GM12878 (cell line): ENCODE measurements at regions not wholly inside any gene's neighbourhood (a gene's known extent, or its start where the extent isn't known, plus 50 kb on each side); places are given as distances from the start of the nearest gene placed in this dataset.

Experiments
- ATAC-seq: fragments of 200-7000 bp; cut with Tn5 transposase; 3 replicates; pipeline ENCODE4 v1.9.1; 2020; ENCODE audit warnings: mild to moderate bottlenecking, moderate library complexity
- BruUV-seq: library from RNA; stranded (reverse); fragments of 400-500 nt; replicated peaks from 2 replicates; lab custom pipeline; 2021; lab: Mats Ljungman, UMichigan
- CTCF ChIA-PET: fragments of 300-600 bp; sonication (Branson Sonifier 250); formaldehyde crosslinking; extraction: SDS; loops from one replicate; lab custom pipeline; 2021; ENCODE audit warnings: inconsistent platforms; lab: Yijun Ruan, JAX
- POLR2A ChIA-PET: fragments of 350-600 bp; formaldehyde crosslinking; extraction: SDS; loops from one replicate; lab custom pipeline; 2021; ENCODE audit warnings: inconsistent platforms; lab: Charles Lee
- RAD21 ChIA-PET: fragments of 300-600 bp; sonication (Branson Sonifier 250); formaldehyde crosslinking; loops from one replicate; lab custom pipeline; 2023; ENCODE audit warnings: antibody characterized with exemption; ENCODE audit not compliant: unreplicated experiment; lab: Charles Lee
- SMC1A ChIA-PET: fragments of 300-600 bp; sonication (Branson Sonifier 250); formaldehyde crosslinking; loops from one replicate; lab custom pipeline; 2023; ENCODE audit not compliant: unreplicated experiment, uncharacterized antibody; lab: Charles Lee
- DNase-seq: peaks from one replicate; pipeline ENCODE4 v3.0.0-alpha.2; 2011; ENCODE audit warnings: low read depth, low spot score
- FAIRE-seq: peaks from 3 replicates; lab custom pipeline; 2011; peaks lifted over from hg19 to GRCh38; lab: Jason Lieb, UNC
- H2AFZ ChIP-seq: 2 replicates; pipeline ENCODE4 v1.6.0; 2011; ENCODE audit warnings: low read depth, low read length, control low read depth; ENCODE audit not compliant: control insufficient read depth
- H3K27ac ChIP-seq: 2 replicates; pipeline ENCODE4 v1.5.1; 2011; ENCODE audit warnings: control low read depth; ENCODE audit not compliant: control insufficient read depth, insufficient read depth
- H3K27me3 ChIP-seq, 2 experiments: replicated peaks in 1 of 2; 2 replicates each; pipeline versions ENCODE4 v1.6.0 to v1.6.1; 2011; ENCODE audit warnings: low read length in 1 of 2; ENCODE audit not compliant: control insufficient read depth in 2 of 2, insufficient read depth in 2 of 2
- H3K36me3 ChIP-seq, 2 experiments: 2 replicates each; pipeline ENCODE4 v1.5.1; 2011; ENCODE audit warnings: low read length in 1 of 2; ENCODE audit not compliant: control insufficient read depth in 2 of 2, insufficient read depth in 2 of 2
- H3K4me1 ChIP-seq: 2 replicates; pipeline ENCODE4 v1.6.1; 2011; ENCODE audit warnings: mild to moderate bottlenecking, low read length, moderate library complexity, mixed read lengths; ENCODE audit not compliant: control insufficient read depth, insufficient read depth
- H3K4me2 ChIP-seq: 2 replicates; pipeline ENCODE4 v1.6.0; 2011; ENCODE audit warnings: control low read depth; ENCODE audit not compliant: control insufficient read depth, insufficient read depth
- H3K4me3 ChIP-seq: fragments of 200-600 bp; sonication (generic); 2 replicates; pipeline ENCODE4 v1.5.1; 2016
- H3K79me2 ChIP-seq: 2 replicates; pipeline ENCODE4 v1.6.0; 2011; ENCODE audit warnings: low read length; ENCODE audit not compliant: control insufficient read depth, insufficient read depth
- H3K9ac ChIP-seq: 2 replicates; pipeline ENCODE4 v1.8.0; 2011; ENCODE audit warnings: low read length, control low read depth, mixed read lengths; ENCODE audit not compliant: control insufficient read depth, insufficient read depth
- H3K9me3 ChIP-seq: replicated peaks from 3 replicates; pipeline ENCODE4 v1.5.1; 2011; ENCODE audit warnings: mild to moderate bottlenecking, low read length; ENCODE audit not compliant: control insufficient read depth, insufficient read depth
- H4K20me1 ChIP-seq: 2 replicates; pipeline ENCODE4 v1.6.0; 2011; ENCODE audit not compliant: control insufficient read depth, insufficient read depth
- ATF7 ChIP-seq: fragments of 450-650 bp; IDR thresholded peaks from 2 replicates; pipeline ENCODE4 v1.6.1; 2016; ENCODE audit warnings: low read depth, mild to moderate bottlenecking
- ETV6 ChIP-seq, 2 experiments: fragments of 450-650 bp in 1 of 2; IDR thresholded peaks in 1 of 2; conservative IDR thresholded peaks in 1 of 2; 2 replicates each; pipeline ENCODE4 v1.6.1; 2014; ENCODE audit warnings: antibody characterized with exemption in 1 of 2, borderline replicate concordance in 1 of 2, low read depth in 1 of 2, mild to moderate bottlenecking in 1 of 2, moderate library complexity in 1 of 2
- EZH2 ChIP-seq: IDR thresholded peaks from 2 replicates; pipeline ENCODE4 v1.6.1; 2012; ENCODE audit warnings: low read depth, mild to moderate bottlenecking, control low read depth, inconsistent platforms, low read length, borderline replicate concordance; ENCODE audit not compliant: control insufficient read depth
- FOXK2 ChIP-seq: fragments of 450-650 bp; IDR thresholded peaks from 2 replicates; pipeline ENCODE4 v1.6.1; 2017; ENCODE audit warnings: mild to moderate bottlenecking, moderate library complexity
- HDAC6 ChIP-seq: fragments of 200-600 bp; sonication (generic); IDR thresholded peaks from one replicate; pipeline ENCODE4 v1.8.0; 2017; ENCODE audit warnings: antibody characterized with exemption; ENCODE audit not compliant: unreplicated experiment
- SIN3A ChIP-seq: IDR thresholded peaks from 2 replicates; pipeline ENCODE4 v1.6.1; 2012; ENCODE audit warnings: low read depth, low read length, improper control_type of control experiment
- YY1 ChIP-seq: IDR thresholded peaks from 2 replicates; pipeline ENCODE4 v1.6.1; 2011; ENCODE audit warnings: low read depth, mild to moderate bottlenecking, low read length
- ZNF384 ChIP-seq: IDR thresholded peaks from 2 replicates; pipeline ENCODE4 v1.6.1; 2012; ENCODE audit warnings: low read depth, mild to moderate bottlenecking, low read length, improper control_type of control experiment, borderline replicate concordance
- WGBS: methylation state at CpG from one replicate; pipeline ENCODE4 v1.1.6; 2016; ENCODE audit warnings: low lambda C conversion rate; ENCODE audit not compliant: insufficient replicate concordance, insufficient coverage; ENCODE audit errors: missing lambda C conversion rate; 5-methylcytosine and 5-hydroxymethylcytosine counted together
- in situ Hi-C: fragments of 300-500 bp; cut with MboI; formaldehyde crosslinking; loops from 9 replicates; pipeline ENCODE4 v1.14.3; 2018; ENCODE audit warnings: mixed read lengths
- intact Hi-C: fragments of 100-400 bp; cut with micrococcal nuclease; formaldehyde crosslinking; loops from one replicate; pipeline ENCODE4 v1.14.2; 2022; ENCODE audit not compliant: unreplicated experiment
- TF ChIP-seq, protein P1 (sequence below): fragments of 150-350 bp; IDR thresholded peaks from 2 replicates; pipeline ENCODE4 v1.6.1; 2016; ENCODE audit warnings: low read depth, low read length

GRCh38 chr6:12394170-12394569 is 104.0 kb downstream of the EDN1 start:
- RAD21 ChIA-PET: no interaction called here
- Histone ChIP-seq H3K4me1 (no peaks in the 10 kb centered on the region), H3K79me2 (no peaks in the 10 kb centered on the region), H4K20me1 (no peaks in the 10 kb centered on the region), H3K36me3 (no peaks in the 10 kb centered on the region), H3K4me3 (no peak overlapping the region), H3K27me3 (no peaks in the 10 kb centered on the region)
- SMC1A ChIA-PET: interaction anchor here (1.5 to 1.9 kb wide), 3 partner anchors 11 to 208 kb away, joined by 5 to 6 read pairs (median 5); no protein-coding TSS in a partner anchor
- ATAC-seq (no peak), DNase-seq (no peak), FAIRE-seq (no peak)
- intact Hi-C loops: no loop called here
- 67% methylated on average over 3 of the region's 3 CpGs for WGBS
- no peak for TF ChIP-seq FOXK2
- TF ChIP-seq HDAC6: no peak
- TF ChIP-seq ETV6 (conservative IDR thresholded peaks at IDR 0.05 in 1 of 2, IDR thresholded peaks at IDR 0.05 in 1 of 2; ENCODE audit: borderline replicate concordance in 1 of 2, low read depth in 1 of 2): no peak
- TF ChIP-seq ZNF384: no peak
- TF ChIP-seq ATF7: no peak
- TF ChIP-seq, protein P1, sequence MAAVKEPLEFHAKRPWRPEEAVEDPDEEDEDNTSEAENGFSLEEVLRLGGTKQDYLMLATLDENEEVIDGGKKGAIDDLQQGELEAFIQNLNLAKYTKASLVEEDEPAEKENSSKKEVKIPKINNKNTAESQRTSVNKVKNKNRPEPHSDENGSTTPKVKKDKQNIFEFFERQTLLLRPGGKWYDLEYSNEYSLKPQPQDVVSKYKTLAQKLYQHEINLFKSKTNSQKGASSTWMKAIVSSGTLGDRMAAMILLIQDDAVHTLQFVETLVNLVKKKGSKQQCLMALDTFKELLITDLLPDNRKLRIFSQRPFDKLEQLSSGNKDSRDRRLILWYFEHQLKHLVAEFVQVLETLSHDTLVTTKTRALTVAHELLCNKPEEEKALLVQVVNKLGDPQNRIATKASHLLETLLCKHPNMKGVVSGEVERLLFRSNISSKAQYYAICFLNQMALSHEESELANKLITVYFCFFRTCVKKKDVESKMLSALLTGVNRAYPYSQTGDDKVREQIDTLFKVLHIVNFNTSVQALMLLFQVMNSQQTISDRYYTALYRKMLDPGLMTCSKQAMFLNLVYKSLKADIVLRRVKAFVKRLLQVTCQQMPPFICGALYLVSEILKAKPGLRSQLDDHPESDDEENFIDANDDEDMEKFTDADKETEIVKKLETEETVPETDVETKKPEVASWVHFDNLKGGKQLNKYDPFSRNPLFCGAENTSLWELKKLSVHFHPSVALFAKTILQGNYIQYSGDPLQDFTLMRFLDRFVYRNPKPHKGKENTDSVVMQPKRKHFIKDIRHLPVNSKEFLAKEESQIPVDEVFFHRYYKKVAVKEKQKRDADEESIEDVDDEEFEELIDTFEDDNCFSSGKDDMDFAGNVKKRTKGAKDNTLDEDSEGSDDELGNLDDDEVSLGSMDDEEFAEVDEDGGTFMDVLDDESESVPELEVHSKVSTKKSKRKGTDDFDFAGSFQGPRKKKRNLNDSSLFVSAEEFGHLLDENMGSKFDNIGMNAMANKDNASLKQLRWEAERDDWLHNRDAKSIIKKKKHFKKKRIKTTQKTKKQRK: no peak
- TF ChIP-seq EZH2: no peak
- TF ChIP-seq YY1: no peak
- no peak for TF ChIP-seq SIN3A
- TF ChIP-seq, all 136 proteins: peak for 0
- BruUV-seq: no TSS peak
- H3K27ac ChIP-seq: no peak overlapping the region
- ChIA-PET POLR2A (no interaction called here), CTCF (interaction anchor here (0.7 kb wide), 1 partner anchor 212 kb away, joined by 3 read pairs; no protein-coding TSS in a partner anchor)
- H2AFZ ChIP-seq: no peak overlapping the region
- no peak overlapping the region for H3K9ac ChIP-seq
- no peaks in the 10 kb centered on the region; the same call in 2 of the 3 replicates for H3K9me3 ChIP-seq
- H3K4me2 ChIP-seq: no peak overlapping the region
- in situ Hi-C loops: no loop called here
